GM12875 (cell line): ENCODE measurements at regions not wholly inside any gene's neighbourhood (a gene's known extent, or its start where the extent isn't known, plus 50 kb on each side); places are given as distances from the start of the nearest gene placed in this dataset.

ENCODE experiments used
- H3K4me3 ChIP-seq: one replicate; pipeline ENCODE4 v1.5.1; 2011; ENCODE audit warnings: low read depth, low read length, control low read depth
- TF ChIP-seq, protein P1 (sequence below): IDR thresholded peaks from 2 replicates; pipeline ENCODE4 v1.5.1; 2011; ENCODE audit warnings: low read depth, mild to moderate bottlenecking, control low read depth, inconsistent platforms, low read length, moderate library complexity, borderline replicate concordance; ENCODE audit not compliant: insufficient read depth

DNA sequence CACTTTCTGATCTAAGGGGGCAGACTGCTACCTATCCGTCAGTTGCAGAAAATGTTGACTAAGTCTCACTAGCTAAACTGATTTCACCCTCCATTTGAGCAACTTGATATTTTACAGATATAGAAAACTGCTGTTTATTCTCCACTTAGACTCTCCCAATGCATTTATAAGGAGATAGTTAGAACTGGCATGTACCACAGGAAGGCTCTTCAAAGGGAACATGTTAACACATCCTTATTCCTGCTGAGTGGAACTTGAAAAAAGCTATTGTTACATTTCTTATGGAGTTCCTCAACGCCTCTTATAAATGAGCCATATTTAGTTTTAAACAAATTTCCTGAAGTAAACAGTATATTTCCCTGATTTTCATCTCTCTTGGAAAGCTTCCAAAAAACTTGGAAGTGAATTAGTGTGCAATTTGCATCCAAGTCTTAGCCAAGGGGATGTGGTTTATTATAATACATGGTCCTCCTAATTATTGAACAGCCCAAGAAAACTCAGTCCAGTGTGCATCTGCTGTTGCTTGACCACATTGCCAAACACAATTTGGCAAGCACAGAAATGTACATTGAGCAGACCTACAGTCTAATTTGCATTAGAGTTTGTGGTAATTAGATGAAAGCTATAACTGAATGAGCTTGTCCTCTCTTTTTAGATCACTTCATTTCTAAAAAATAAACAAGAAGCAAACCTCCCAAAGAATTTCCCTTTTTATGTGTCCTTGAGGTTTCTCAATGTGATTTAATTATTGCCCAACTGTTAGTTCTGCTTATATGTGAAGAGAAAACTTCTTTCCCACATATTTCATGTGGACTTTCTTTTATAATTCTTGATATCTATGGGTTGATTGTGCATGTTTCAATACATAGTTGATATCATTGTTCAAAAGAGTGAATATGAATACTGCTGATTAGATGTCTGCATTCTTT is 72.6 kb upstream of the DPH6 start:
- H3K4me3 ChIP-seq, result no peak overlapping the region
- TF ChIP-seq, protein P1, sequence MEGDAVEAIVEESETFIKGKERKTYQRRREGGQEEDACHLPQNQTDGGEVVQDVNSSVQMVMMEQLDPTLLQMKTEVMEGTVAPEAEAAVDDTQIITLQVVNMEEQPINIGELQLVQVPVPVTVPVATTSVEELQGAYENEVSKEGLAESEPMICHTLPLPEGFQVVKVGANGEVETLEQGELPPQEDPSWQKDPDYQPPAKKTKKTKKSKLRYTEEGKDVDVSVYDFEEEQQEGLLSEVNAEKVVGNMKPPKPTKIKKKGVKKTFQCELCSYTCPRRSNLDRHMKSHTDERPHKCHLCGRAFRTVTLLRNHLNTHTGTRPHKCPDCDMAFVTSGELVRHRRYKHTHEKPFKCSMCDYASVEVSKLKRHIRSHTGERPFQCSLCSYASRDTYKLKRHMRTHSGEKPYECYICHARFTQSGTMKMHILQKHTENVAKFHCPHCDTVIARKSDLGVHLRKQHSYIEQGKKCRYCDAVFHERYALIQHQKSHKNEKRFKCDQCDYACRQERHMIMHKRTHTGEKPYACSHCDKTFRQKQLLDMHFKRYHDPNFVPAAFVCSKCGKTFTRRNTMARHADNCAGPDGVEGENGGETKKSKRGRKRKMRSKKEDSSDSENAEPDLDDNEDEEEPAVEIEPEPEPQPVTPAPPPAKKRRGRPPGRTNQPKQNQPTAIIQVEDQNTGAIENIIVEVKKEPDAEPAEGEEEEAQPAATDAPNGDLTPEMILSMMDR, result no peak

DNA sequence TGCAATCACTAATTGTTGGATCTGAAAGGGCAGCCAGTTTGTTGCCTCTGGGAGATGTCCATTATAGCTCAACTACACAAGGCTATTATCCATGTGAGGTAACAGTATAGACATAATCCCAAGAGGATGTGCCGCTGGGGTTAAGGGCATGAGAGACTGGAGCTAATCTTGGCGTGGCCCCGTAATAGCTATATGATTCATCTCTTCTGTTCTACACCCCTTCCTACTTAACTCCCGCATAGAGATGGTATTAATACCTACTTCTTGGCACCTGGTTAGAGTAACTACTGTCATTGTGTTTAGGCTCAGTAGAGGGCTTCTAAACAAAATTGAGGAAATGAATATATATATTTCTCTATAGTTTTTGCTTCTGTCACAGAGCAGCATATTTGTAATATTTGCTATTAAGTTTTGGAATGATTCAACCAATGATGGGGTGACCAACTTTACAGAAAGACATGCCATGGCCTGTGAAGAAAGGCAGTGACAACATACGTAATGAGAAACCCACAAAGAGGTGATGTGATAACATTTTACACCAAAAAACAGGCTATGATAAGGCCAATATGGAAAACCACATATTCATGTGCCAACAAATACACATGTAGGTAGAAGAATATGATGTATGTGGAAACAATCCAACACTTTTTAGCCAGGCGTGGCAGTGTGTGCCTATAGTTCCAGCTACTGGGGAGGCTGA is 76.8 kb upstream of the DPH6 start:
- TF ChIP-seq, protein P1, result no peak
- H3K4me3 ChIP-seq, result no peak overlapping the region

DNA sequence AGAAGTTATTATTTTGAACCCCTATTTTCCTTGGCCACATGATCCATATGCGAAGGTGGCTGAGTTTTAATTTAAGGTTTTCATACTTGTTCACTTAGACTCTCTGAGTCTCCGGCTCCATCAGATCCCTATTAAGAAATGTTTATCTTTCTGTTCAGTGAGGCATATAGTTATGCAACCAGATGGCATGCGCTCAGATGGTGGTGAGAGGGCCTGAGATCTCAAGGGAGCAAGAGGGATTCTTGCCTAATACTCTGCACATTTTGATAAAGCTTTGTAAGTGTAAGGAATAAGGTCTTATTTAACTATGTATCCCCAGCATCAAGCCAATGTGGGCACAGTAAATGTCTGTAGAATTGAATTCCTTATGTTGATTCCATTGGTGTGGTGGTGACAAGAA is 78.9 kb upstream of the DPH6 start:
- TF ChIP-seq, protein P1, result no peak
- no peak overlapping the region for H3K4me3 ChIP-seq

DNA sequence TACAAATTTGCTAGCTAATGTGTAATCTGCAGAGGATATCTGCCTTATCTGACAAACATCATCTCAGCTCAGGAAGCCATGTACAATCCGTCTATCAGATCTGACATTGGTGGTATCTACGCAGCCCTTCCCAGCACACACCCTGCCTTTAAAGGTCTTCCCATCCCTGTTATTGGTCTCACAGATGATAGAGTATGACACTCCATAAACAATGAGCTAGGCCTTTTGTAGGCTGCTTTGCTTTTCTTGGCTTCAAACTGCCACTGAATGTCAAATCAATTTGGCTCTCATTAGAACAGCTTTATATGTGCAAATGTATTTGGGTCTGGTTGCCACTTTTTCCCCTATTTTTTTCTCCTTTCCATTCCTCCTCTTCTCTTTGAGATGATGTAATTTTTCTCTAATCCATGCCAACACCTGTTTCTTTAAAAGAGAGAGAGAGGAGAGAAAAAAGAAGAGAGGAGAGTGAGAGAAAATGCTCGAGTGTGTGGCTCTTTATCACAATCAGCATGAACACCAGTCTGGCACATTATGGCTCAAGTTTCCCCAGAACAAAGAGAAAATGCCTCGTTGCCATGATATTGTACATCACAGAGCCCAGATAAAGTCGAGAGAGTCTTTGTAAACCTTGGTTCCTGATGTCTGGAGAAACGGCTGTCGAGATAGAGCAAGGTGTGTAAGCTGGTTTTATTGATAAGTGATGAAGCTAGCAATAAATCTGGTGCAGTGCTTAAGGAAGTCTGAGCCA is 80.8 kb upstream of the DPH6 start:
- no peak overlapping the region for H3K4me3 ChIP-seq
- TF ChIP-seq, protein P1, result no peak

DNA sequence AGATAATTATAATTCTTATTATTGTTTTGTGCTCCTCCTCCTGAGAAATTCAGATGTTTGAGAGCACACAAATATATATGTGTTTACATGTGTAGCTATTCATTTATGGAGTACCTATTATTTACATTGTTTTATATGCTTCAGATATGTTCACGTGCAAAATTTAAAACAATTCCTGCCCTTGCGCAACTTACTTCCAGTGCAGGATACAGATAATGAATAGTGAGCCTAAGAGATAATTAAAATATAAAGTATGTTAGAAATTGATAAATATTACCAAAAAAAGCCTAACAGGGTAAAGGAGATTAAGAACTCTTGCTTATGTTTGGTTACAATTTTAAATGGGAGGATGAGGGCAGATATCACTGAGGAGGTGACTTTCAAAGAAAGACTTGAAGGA is 81.7 kb upstream of the DPH6 start:
- TF ChIP-seq, protein P1, result no peak
- no peak overlapping the region for H3K4me3 ChIP-seq

DNA sequence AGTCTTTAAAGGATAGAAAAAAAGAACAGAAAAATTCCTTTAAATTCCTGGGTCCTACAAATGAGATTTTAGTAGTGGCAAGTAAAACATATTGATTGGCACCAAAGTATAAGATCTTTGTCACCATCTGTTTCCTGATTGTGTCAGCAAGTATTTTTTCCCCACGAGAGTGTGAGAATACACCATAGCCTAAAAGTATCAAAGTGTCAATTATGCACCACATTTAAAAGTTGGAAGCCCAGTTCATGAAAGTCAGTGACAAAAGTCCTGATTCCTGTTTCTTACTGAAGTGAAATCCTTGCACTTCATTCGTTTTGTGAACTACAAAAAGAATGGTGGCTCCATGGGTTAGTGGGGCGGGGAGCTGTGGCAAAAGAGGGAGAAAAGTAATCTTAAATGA is 83.8 kb upstream of the DPH6 start:
- TF ChIP-seq, protein P1, result no peak
- no peak overlapping the region for H3K4me3 ChIP-seq
